K562 (cell line): ENCODE measurements at regions not wholly inside any gene's neighbourhood (a gene's known extent, or its start where the extent isn't known, plus 50 kb on each side); places are given as distances from the start of the nearest gene placed in this dataset.

Source experiments
- ATAC-seq: fragments of 200-7000 bp; cut with Tn5 transposase; 3 replicates; pipeline ENCODE4 v1.9.1; 2020; ENCODE audit warnings: moderate library complexity
- BruUV-seq: library from RNA; stranded (reverse); fragments of 400-500 nt; replicated peaks from 2 replicates; lab custom pipeline; 2021; lab: Mats Ljungman, UMichigan
- CTCF ChIA-PET: fragments of 300-600 bp; formaldehyde crosslinking; extraction: SDS; loops from one replicate; lab custom pipeline; 2021; ENCODE audit warnings: low intra/inter-chr PET ratio; lab: Yijun Ruan, JAX
- POLR2A ChIA-PET: fragments of 300-600, 350-650 bp; sonication (Branson Sonifier 250); formaldehyde crosslinking; extraction: SDS; loops from one replicate; lab custom pipeline; 2021; ENCODE audit warnings: antibody characterized with exemption, inconsistent platforms; lab: Yijun Ruan, JAX
- DNase-seq, 4 experiments: peaks; one replicate each; pipeline versions ENCODE4 v3.0.0 to v3.0.0-alpha.2; 2011 to 2018; ENCODE audit warnings: low spot score in 3 of 4, mixed read lengths in 3 of 4; ENCODE audit errors: extremely low read depth in 1 of 4
- FAIRE-seq: peaks from 2 replicates; lab custom pipeline; 2011; peaks lifted over from hg19 to GRCh38; lab: Jason Lieb, UNC
- H2AFZ ChIP-seq: 2 replicates; pipeline ENCODE4 v1.6.0; 2011; ENCODE audit warnings: low read depth, low read length, control low read depth, inconsistent platforms
- H3K27ac ChIP-seq: fragments of 200-600 bp; 3 replicates; pipeline ENCODE4 v1.8.0; 2011; ENCODE audit warnings: low read depth, mild to moderate bottlenecking, control low read depth, inconsistent platforms, low read length, moderate library complexity, mixed read lengths; ENCODE audit errors: extremely low read depth
- H3K27me3 ChIP-seq, 2 experiments: fragments of 300-600 bp in 1 of 2; 2 replicates in 1 of 2; 3 replicates in 1 of 2; pipeline versions ENCODE4 v1.6.0 to v1.8.0; 2011; ENCODE audit warnings: inconsistent platforms in 2 of 2, low read length in 2 of 2, mild to moderate bottlenecking in 1 of 2, mixed read lengths in 1 of 2, moderate library complexity in 1 of 2; ENCODE audit not compliant: control insufficient read depth in 2 of 2, insufficient read depth in 2 of 2
- H3K36me3 ChIP-seq: fragments of 300-600 bp; 3 replicates; pipeline ENCODE4 v1.8.0; 2011; ENCODE audit warnings: mild to moderate bottlenecking, low read length, inconsistent platforms; ENCODE audit not compliant: control insufficient read depth, insufficient read depth
- H3K4me1 ChIP-seq, 2 experiments: fragments of 200-600 bp in 1 of 2; replicated peaks in 1 of 2; 2 replicates in 1 of 2; 3 replicates in 1 of 2; pipeline versions ENCODE4 v1.5.1 to v1.8.0; 2011; ENCODE audit warnings: inconsistent platforms in 2 of 2, low read length in 2 of 2, mild to moderate bottlenecking in 1 of 2, mixed read lengths in 1 of 2, moderate library complexity in 1 of 2; ENCODE audit not compliant: control insufficient read depth in 2 of 2, insufficient read depth in 2 of 2
- H3K4me2 ChIP-seq: 2 replicates; pipeline ENCODE4 v1.6.1; 2011; ENCODE audit warnings: low read length, control low read depth, inconsistent platforms, mixed read lengths; ENCODE audit not compliant: insufficient read depth
- H3K4me3 ChIP-seq: fragments of 200-600 bp; sonication (generic), shearing (Covaris generic); 2 replicates; pipeline ENCODE4 v1.5.1; 2016; ENCODE audit warnings: control low read depth, inconsistent platforms
- H3K79me2 ChIP-seq: fragments of 200-600 bp; 3 replicates; pipeline ENCODE4 v1.8.0; 2011; ENCODE audit warnings: low read length, inconsistent platforms; ENCODE audit not compliant: control insufficient read depth, insufficient read depth
- H3K9ac ChIP-seq, 2 experiments: 2 replicates each; pipeline versions ENCODE4 v1.6.0 to v1.6.1; 2011; ENCODE audit warnings: low read depth in 2 of 2, low read length in 2 of 2, control low read depth in 1 of 2, inconsistent platforms in 1 of 2, mild to moderate bottlenecking in 1 of 2, mixed read lengths in 1 of 2; ENCODE audit not compliant: insufficient read depth in 1 of 2
- H3K9me1 ChIP-seq: one replicate; pipeline ENCODE4 v1.6.0; 2011; ENCODE audit warnings: inconsistent platforms, mild to moderate bottlenecking, low read length, moderate library complexity; ENCODE audit not compliant: control insufficient read depth, insufficient read depth
- H3K9me3 ChIP-seq: replicated peaks from 2 replicates; pipeline ENCODE4 v1.5.1; 2011; ENCODE audit warnings: low read depth, low read length, inconsistent platforms; ENCODE audit not compliant: control insufficient read depth, insufficient read depth
- H4K20me1 ChIP-seq: replicated peaks from 2 replicates; pipeline ENCODE4 v1.6.1; 2011; ENCODE audit warnings: low read length, inconsistent platforms, mixed read lengths; ENCODE audit not compliant: control insufficient read depth, insufficient read depth
- BCOR ChIP-seq: fragments of 450-650 bp; IDR thresholded peaks from 2 replicates; pipeline ENCODE4 v1.6.1; 2016
- E4F1 ChIP-seq: fragments of 250-450 bp; sonication (Bioruptor Pico); IDR thresholded peaks from 2 replicates; pipeline ENCODE4 v1.5.0; 2021; ENCODE audit warnings: mild to moderate bottlenecking, borderline replicate concordance
- ILF3 ChIP-seq: fragments of 450-650 bp; IDR thresholded peaks from 2 replicates; pipeline ENCODE4 v1.6.1; 2018; ENCODE audit warnings: antibody characterized with exemption, mild to moderate bottlenecking, moderate library complexity, borderline replicate concordance
- KDM5B ChIP-seq: fragments of 200-600 bp; sonication (generic); IDR thresholded peaks from 2 replicates; pipeline ENCODE4 v1.6.1; 2012; ENCODE audit warnings: low read depth, mild to moderate bottlenecking, moderate library complexity, low read length, control low read depth, inconsistent platforms; ENCODE audit not compliant: insufficient replicate concordance
- PCBP1 ChIP-seq: fragments of 200-400 bp; formaldehyde crosslinking; IDR thresholded peaks from 2 replicates; pipeline ENCODE4 v1.6.1; 2018; ENCODE audit warnings: mild to moderate bottlenecking, low read depth, low read length; ENCODE audit not compliant: poor library complexity, severe bottlenecking
- PHB ChIP-seq: fragments of 250-450 bp; sonication (Bioruptor Pico); IDR thresholded peaks from 2 replicates; pipeline ENCODE4 v1.5.0; 2021
- POLR3G ChIP-seq: IDR thresholded peaks from 2 replicates; pipeline ENCODE4 v1.6.1; 2011; ENCODE audit not compliant: insufficient read length, insufficient replicate concordance; ENCODE audit errors: extremely low read depth
- SETDB1 ChIP-seq: IDR thresholded peaks from one replicate; pipeline ENCODE4 v1.6.1; 2012; ENCODE audit warnings: low read length, control low read depth, inconsistent platforms
- TAF7 ChIP-seq: fragments of 450-650 bp; IDR thresholded peaks from 2 replicates; pipeline ENCODE4 v1.6.1; 2016; ENCODE audit warnings: missing genetic modification characterization, missing compliant biosample characterization
- TCFL5 ChIP-seq: fragments of 250-450 bp; sonication (Bioruptor Pico); conservative IDR thresholded peaks from 2 replicates; pipeline ENCODE4 v1.6.1; 2021; ENCODE audit warnings: mild to moderate bottlenecking, moderate library complexity, matching md5 sums
- XRCC4 ChIP-seq: IDR thresholded peaks from one replicate; pipeline ENCODE4 v1.6.1; 2011; ENCODE audit not compliant: insufficient read depth, insufficient read length; ENCODE audit errors: extremely low read depth
- ZNF197 ChIP-seq: fragments of 200-800 bp; sonication (Bioruptor generic); IDR thresholded peaks from 2 replicates; pipeline ENCODE4 v1.6.1; 2016; ENCODE audit warnings: low read depth, missing genetic modification characterization, missing compliant biosample characterization
- ZNF316 ChIP-seq: fragments of 450-650 bp; IDR thresholded peaks from 2 replicates; pipeline ENCODE4 v1.6.1; 2016
- WGBS: fragments of 100-300 bp; shearing (Covaris generic); methylation state at CpG from one replicate; pipeline ENCODE4 v1.1.6; 2016; ENCODE audit warnings: low coverage, mixed read lengths; ENCODE audit not compliant: insufficient coverage; ENCODE audit errors: missing lambda C conversion rate; 5-methylcytosine and 5-hydroxymethylcytosine counted together
- in situ Hi-C: fragments of 300-500 bp; cut with MboI; formaldehyde crosslinking; loops from 4 replicates; pipeline ENCODE4 v1.15.0; 2018; ENCODE audit warnings: inconsistent platforms, mixed read lengths
- intact Hi-C: fragments of 100-400 bp; cut with micrococcal nuclease; formaldehyde crosslinking; loops from 2 replicates; pipeline ENCODE4 v1.14.2; 2022
- TF ChIP-seq, protein P1 (sequence below): fragments of 450-650 bp; IDR thresholded peaks from 2 replicates; pipeline ENCODE4 v1.6.1; 2017; ENCODE audit warnings: mild to moderate bottlenecking, moderate library complexity
- TF ChIP-seq, protein P2 (sequence below): fragments of 250-450 bp; sonication (Bioruptor Pico); IDR thresholded peaks from 2 replicates; pipeline ENCODE4 v1.8.0; 2021; ENCODE audit warnings: moderate library complexity, mild to moderate bottlenecking, inconsistent platforms

- H3K27ac ChIP-seq = no peak overlapping the region
- no peaks in the 10 kb centered on the region for H3K9me3 ChIP-seq
- no peaks in the 10 kb centered on the region for H3K9me1 ChIP-seq
- FAIRE-seq (no peak), ATAC-seq (no peak), DNase-seq (no peak)
- CTCF ChIA-PET = no interaction called here
- no peaks in the 10 kb centered on the region for H3K36me3 ChIP-seq
- no TSS peak for BruUV-seq
- in situ Hi-C loops = no loop called here
- no peaks in the 10 kb centered on the region for H3K4me1 ChIP-seq
- H3K4me3 ChIP-seq = no peak overlapping the region
- POLR2A ChIA-PET = no interaction called here
- H2AFZ ChIP-seq = no peak overlapping the region
- H4K20me1 ChIP-seq = no peaks in the 10 kb centered on the region
- TF ChIP-seq E4F1 (CRISPR knock-in tag) (no peak), TAF7 (no peak), KDM5B (no peak), SETDB1 (no peak), ZNF197 (CRISPR knock-in tag) (no peak), BCOR (no peak), POLR3G (no peak), XRCC4 (no peak), PHB (CRISPR knock-in tag) (no peak), ZNF316 (no peak), ILF3 (no peak), TCFL5 (CRISPR knock-in tag) (no peak), PCBP1 (no peak)
- TF ChIP-seq, protein P1, sequence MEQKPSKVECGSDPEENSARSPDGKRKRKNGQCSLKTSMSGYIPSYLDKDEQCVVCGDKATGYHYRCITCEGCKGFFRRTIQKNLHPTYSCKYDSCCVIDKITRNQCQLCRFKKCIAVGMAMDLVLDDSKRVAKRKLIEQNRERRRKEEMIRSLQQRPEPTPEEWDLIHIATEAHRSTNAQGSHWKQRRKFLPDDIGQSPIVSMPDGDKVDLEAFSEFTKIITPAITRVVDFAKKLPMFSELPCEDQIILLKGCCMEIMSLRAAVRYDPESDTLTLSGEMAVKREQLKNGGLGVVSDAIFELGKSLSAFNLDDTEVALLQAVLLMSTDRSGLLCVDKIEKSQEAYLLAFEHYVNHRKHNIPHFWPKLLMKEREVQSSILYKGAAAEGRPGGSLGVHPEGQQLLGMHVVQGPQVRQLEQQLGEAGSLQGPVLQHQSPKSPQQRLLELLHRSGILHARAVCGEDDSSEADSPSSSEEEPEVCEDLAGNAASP = no peak
- TF ChIP-seq, protein P2, sequence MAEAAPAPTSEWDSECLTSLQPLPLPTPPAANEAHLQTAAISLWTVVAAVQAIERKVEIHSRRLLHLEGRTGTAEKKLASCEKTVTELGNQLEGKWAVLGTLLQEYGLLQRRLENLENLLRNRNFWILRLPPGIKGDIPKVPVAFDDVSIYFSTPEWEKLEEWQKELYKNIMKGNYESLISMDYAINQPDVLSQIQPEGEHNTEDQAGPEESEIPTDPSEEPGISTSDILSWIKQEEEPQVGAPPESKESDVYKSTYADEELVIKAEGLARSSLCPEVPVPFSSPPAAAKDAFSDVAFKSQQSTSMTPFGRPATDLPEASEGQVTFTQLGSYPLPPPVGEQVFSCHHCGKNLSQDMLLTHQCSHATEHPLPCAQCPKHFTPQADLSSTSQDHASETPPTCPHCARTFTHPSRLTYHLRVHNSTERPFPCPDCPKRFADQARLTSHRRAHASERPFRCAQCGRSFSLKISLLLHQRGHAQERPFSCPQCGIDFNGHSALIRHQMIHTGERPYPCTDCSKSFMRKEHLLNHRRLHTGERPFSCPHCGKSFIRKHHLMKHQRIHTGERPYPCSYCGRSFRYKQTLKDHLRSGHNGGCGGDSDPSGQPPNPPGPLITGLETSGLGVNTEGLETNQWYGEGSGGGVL (CRISPR knock-in tag) = no peak
- no peak overlapping the region for H3K4me2 ChIP-seq
- H3K9ac ChIP-seq = no peak overlapping the region
- intact Hi-C loops = no loop called here
- no peaks in the 10 kb centered on the region for H3K79me2 ChIP-seq
- WGBS = 0% methylated on average over 4 of the region's 4 CpGs
- no peaks in the 10 kb centered on the region for H3K27me3 ChIP-seq
Observed at GRCh38 chr5:117204404-117204803, 629.8 kb upstream of the SEMA6A start.
